GM12872 (cell line): ENCODE measurements at regions not wholly inside any gene's neighbourhood (a gene's known extent, or its start where the extent isn't known, plus 50 kb on each side); places are given as distances from the start of the nearest gene placed in this dataset.

Experiments
- TF ChIP-seq, protein P1 (sequence below): IDR thresholded peaks from 3 replicates; pipeline ENCODE4 v1.5.1; 2011; ENCODE audit warnings: low read depth, mild to moderate bottlenecking, low read length, moderate library complexity; ENCODE audit not compliant: insufficient read depth

DNA sequence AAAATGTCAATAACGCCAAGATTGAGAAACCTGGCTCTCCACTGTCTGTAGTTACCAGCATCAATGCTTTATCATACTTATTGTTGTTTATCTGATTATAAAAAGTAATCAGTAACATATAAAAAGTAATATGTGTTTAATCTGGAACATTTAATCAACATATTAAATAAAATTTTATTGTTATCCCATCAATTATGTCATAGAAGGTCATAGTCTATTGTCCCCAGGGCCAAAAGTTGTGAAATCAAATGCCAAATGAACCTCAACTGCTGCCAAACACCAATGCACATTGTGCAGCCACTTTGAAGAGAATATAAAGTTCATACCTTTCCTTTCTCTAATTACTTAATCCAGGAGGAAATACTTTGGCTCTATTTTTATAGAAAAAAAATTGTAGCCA is 106.6 kb downstream of the EOMES start:
- TF ChIP-seq, protein P1, sequence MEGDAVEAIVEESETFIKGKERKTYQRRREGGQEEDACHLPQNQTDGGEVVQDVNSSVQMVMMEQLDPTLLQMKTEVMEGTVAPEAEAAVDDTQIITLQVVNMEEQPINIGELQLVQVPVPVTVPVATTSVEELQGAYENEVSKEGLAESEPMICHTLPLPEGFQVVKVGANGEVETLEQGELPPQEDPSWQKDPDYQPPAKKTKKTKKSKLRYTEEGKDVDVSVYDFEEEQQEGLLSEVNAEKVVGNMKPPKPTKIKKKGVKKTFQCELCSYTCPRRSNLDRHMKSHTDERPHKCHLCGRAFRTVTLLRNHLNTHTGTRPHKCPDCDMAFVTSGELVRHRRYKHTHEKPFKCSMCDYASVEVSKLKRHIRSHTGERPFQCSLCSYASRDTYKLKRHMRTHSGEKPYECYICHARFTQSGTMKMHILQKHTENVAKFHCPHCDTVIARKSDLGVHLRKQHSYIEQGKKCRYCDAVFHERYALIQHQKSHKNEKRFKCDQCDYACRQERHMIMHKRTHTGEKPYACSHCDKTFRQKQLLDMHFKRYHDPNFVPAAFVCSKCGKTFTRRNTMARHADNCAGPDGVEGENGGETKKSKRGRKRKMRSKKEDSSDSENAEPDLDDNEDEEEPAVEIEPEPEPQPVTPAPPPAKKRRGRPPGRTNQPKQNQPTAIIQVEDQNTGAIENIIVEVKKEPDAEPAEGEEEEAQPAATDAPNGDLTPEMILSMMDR: no peak

DNA sequence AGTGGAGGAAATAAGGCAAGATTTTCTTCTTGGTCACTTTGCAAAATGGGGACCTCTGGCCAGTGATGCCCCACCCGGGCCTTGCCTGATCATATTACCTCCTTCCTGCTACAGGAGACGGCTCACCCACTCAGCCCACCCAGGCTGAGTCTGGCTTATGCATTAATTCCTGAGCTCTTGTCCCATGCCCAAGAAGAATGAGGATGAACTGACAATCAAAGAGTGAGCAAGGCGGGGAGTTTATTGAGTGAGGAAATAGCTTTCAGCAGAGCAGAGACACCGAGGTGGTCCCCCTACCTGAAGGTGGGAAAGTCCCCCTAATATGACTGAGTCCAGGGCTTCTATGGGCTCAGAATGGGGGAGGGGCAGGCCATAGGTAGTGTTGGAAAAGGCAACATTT is 107.5 kb downstream of the EOMES start:
- TF ChIP-seq, protein P1: no peak

DNA sequence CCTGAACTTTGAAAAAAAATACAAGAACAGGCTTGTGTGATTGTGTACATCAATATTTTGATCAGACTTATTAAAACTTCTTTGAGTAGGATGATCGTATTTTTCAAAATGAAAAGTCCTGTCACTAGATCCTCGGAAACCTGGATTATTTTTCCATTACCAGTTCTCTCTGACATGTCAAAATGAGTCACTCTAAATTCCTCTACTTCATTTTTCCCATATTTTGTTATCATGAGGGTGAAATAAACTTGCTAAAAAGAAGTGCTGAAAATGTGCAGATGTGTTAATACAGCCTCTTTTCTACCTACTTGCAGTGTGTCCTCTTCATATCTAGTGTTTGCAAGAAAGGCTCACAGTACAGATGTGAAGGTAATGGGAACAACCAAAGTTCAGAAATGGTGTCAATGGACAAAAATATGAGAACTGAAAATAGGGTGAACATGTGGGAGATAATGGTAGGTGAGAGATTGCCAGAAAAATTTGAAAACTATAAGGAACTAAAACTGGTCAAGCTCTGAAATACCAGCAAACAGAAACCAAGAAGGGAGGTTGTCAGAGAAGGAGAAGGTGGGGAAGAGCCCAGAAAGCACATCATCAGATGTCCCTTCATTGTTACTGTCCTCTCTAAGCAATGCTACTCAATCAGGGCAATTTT is 108.2 kb downstream of the EOMES start:
- TF ChIP-seq, protein P1: no peak

DNA sequence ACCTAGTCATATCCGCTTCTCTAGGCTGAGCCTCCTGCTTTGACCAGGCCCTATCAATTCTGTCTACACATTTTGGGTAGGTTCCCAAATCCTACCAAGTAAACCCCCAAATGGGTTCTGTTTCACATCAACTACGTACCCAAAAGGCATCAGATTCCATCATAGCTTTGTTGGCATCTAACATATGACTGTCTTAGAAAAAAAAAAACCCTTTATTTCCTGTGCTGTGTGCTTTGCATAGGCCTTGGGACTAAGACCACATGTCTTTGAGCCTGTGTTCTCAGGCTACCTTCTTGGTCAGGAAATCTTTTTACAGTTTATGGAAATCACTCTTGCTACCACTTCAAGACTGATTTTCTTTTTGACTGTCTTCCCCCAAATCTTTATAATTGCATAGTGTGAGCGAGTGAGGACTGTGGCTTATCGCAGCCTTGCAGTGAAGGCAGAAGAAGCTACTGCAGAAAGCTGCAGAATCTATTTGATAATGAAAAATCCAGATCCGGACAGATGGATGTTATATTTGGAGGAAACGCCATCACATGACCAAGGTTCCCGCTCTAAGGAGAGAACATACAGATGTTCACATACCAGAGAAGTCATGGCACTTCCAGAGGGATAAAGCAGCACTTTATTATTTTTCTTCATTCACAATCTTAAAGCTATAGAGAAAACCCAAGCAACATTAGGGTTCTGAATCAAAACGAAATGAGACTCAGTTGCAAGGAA is 111.2 kb downstream of the EOMES start:
- TF ChIP-seq, protein P1: no peak

DNA sequence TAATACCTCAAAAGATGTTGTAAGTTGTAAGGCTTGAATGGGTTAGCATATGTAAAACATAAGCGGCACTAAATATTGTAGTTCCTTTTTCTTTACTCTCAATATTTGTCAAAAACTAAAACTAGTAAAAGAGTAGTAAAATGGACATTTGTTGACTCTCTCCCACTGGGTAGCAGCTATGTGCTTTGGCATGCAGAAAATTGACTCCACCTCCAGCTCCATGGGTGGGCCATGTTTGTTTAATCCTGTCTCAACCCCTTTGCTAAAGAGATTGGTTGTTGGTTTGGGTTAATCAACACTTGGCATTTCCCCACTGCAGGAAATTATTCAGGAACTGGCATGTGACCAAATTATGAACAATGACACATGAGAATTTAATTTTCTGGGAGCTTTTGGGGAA is 114.8 kb downstream of the EOMES start:
- TF ChIP-seq, protein P1: no peak

DNA sequence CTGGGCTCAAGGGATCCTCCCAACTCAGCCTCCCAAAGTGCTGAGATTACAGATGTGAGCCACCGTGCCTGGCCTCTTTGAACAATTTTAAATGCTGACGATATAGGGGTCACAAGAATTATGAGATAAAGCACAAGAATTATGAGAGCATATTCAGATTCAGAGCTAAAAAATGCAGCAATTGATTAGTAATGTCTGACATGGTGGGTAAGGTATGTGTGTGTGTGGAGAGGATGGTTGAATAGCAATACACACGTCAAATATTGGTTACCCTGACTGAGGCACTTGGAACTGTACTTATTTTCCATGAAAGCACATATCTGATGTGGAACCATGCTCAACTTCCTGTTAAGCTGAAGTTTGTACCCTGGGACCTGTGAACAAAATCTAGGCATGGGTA is 115.6 kb downstream of the EOMES start:
- TF ChIP-seq, protein P1: no peak

DNA sequence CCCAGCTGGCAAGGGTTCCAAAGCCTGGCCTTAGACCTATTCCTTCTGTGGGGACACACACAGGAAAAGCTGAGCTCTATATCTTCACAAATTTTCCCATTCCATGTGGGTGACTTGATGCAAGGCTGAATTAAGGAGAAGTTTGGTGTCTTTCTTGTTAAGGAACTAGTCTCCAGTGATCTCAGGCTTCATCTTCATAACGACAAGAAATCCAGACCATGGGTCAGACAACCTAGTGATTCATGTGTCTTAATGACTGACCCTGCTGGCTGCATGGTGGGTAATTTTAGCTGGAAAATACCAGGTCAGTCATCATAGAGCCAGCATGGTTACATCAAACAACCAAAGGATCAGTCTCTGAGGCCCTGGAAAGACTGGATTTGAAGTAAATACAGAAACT is 112.7 kb upstream of the SLC4A7 start:
- TF ChIP-seq, protein P1: no peak
